ENCODE measurements at regions not wholly inside any gene's neighbourhood (a gene's known extent, or its start where the extent isn't known, plus 50 kb on each side); places are given as distances from the start of the nearest gene placed in this dataset.

GRCh38 chr11:50186146-50186545 is 153.5 kb downstream of the OR4C45 start:
- H3K27me3 ChIP-seq, result no peaks in the 10 kb centered on the region
- TF ChIP-seq CTCF (IDR thresholded peaks at IDR 0.05), result no peak
- no peak for TF ChIP-seq POLR2A (IDR thresholded peaks at IDR 0.05)
- H3K9me3 ChIP-seq, result no peaks in the 10 kb centered on the region
- H3K36me3 ChIP-seq (ENCODE audit: low read depth, missing control alignments), result no peaks in the 10 kb centered on the region
- H3K4me1 ChIP-seq, result no peaks in the 10 kb centered on the region
- 64 to 69% methylated on average over 1 of the region's 1 CpG for WGBS, 2 donors
- H3K27ac ChIP-seq, result no peak overlapping the region
- DNase-seq, result no peak
- H3K4me3 ChIP-seq, result no peak overlapping the region
- intact Hi-C loops (cut with DNase I; ENCODE audit: low total_unique reads), result no loop called here

- WGBS, 2 donors, result 24 to 56% methylated on average over 1 of the region's 1 CpG
- Histone ChIP-seq H3K9me3 (no peaks in the 10 kb centered on the region), H3K36me3 (ENCODE audit: low read depth, missing control alignments) (no peaks in the 10 kb centered on the region), H3K27ac (no peak overlapping the region), H3K4me1 (no peaks in the 10 kb centered on the region), H3K27me3 (no peaks in the 10 kb centered on the region), H3K4me3 (no peak overlapping the region)
- no peak for DNase-seq
- intact Hi-C loops (cut with DNase I; ENCODE audit: low total_unique reads), result no loop called here
- no peak for TF ChIP-seq POLR2A (IDR thresholded peaks at IDR 0.05)
- no peak for TF ChIP-seq CTCF (IDR thresholded peaks at IDR 0.05)
Observed at GRCh38 chr11:50187220-50187619, 154.5 kb downstream of the OR4C45 start.

GRCh38 chr11:50188040-50188439 is 155.4 kb downstream of the OR4C45 start:
- 27 to 35% methylated on average over 1 of the region's 1 CpG for WGBS, 2 donors
- no peak for DNase-seq

GRCh38 chr11:50192743-50193142 is 160.1 kb downstream of the OR4C45 start:
- no peak for DNase-seq
- Histone ChIP-seq H3K27ac (no peak overlapping the region), H3K27me3 (no peaks in the 10 kb centered on the region), H3K4me1 (no peaks in the 10 kb centered on the region), H3K36me3 (ENCODE audit: low read depth, missing control alignments) (no peaks in the 10 kb centered on the region), H3K4me3 (no peak overlapping the region), H3K9me3 (no peaks in the 10 kb centered on the region)
- intact Hi-C loops (cut with DNase I; ENCODE audit: low total_unique reads), result no loop called here
- WGBS, 2 donors, result 52 to 80% methylated on average over 2 to 3 of the region's 3 CpGs
- TF ChIP-seq POLR2A (IDR thresholded peaks at IDR 0.05) (no peak), CTCF (IDR thresholded peaks at IDR 0.05) (no peak)

More at GRCh38 chr11:50188040-50188439, 155.4 kb downstream of the OR4C45 start:
- Histone ChIP-seq H3K4me1 (no peaks in the 10 kb centered on the region), H3K36me3 (ENCODE audit: low read depth, missing control alignments) (no peaks in the 10 kb centered on the region), H3K27me3 (no peaks in the 10 kb centered on the region), H3K27ac (no peak overlapping the region), H3K9me3 (no peaks in the 10 kb centered on the region), H3K4me3 (no peak overlapping the region)
- intact Hi-C loops (cut with DNase I; ENCODE audit: low total_unique reads), result no loop called here
- TF ChIP-seq POLR2A (IDR thresholded peaks at IDR 0.05), result no peak
- no peak for TF ChIP-seq CTCF (IDR thresholded peaks at IDR 0.05)

GRCh38 chr11:50214376-50214775 is 181.7 kb downstream of the OR4C45 start:
- Histone ChIP-seq H3K4me1 (no peaks in the 10 kb centered on the region), H3K4me3 (no peak overlapping the region), H3K9me3 (no peaks in the 10 kb centered on the region), H3K27ac (no peak overlapping the region), H3K27me3 (no peaks in the 10 kb centered on the region), H3K36me3 (ENCODE audit: low read depth, missing control alignments) (no peaks in the 10 kb centered on the region)
- intact Hi-C loops (cut with DNase I; ENCODE audit: low total_unique reads), result no loop called here
- no peak for TF ChIP-seq POLR2A (IDR thresholded peaks at IDR 0.05)
- TF ChIP-seq CTCF (IDR thresholded peaks at IDR 0.05), result no peak
- 42 to 44% methylated on average over 6 of the region's 6 CpGs for whole genome bisulfite sequencing, 2 donors
- no peak for DNase-seq
